Mucosa of stomach (tissue), 1 donor: ENCODE measurements at regions not wholly inside any gene's neighbourhood (a gene's known extent, or its start where the extent isn't known, plus 50 kb on each side); places are given as distances from the start of the nearest gene placed in this dataset.
"Not testable (repeated sequence)": the region's sequence is repeated elsewhere in the genome, so short reads cannot be mapped to it uniquely, and the experiment has no call there.

Experiments used
- H3K27me3 ChIP-seq: one replicate; pipeline ENCODE4 v1.7.0; 2013; ENCODE audit warnings: mild to moderate bottlenecking, low read length; ENCODE audit not compliant: control insufficient read depth, insufficient read depth
- H3K36me3 ChIP-seq: one replicate; pipeline ENCODE4 v1.7.0; 2013; ENCODE audit warnings: low read length; ENCODE audit not compliant: control insufficient read depth, insufficient read depth
- H3K4me1 ChIP-seq: one replicate; pipeline ENCODE4 v1.7.0; 2013; ENCODE audit warnings: mild to moderate bottlenecking, low read length; ENCODE audit not compliant: control insufficient read depth, insufficient read depth
- H3K4me3 ChIP-seq: one replicate; pipeline ENCODE4 v1.7.0; 2013; ENCODE audit warnings: low read length
- H3K9ac ChIP-seq: one replicate; pipeline ENCODE4 v1.7.0; 2013; ENCODE audit warnings: mild to moderate bottlenecking, low read length, moderate library complexity
- H3K9me3 ChIP-seq: one replicate; pipeline ENCODE4 v1.7.0; 2013; ENCODE audit warnings: mild to moderate bottlenecking, low read length, moderate library complexity; ENCODE audit not compliant: control insufficient read depth
- donor health status: Pancreatic carcinoma.

GRCh38 chr3:152204218-152204617 lies 64.5 kb upstream of the MBNL1 start:
- Histone ChIP-seq H3K9ac (no peak overlapping the region), H3K27me3 (no peaks in the 10 kb centered on the region), H3K36me3 (no peaks in the 10 kb centered on the region), H3K4me1 (peaks cover 11% of the 10 kb centered on the region), H3K9me3 (no peaks in the 10 kb centered on the region), H3K4me3 (no peak overlapping the region)

- no peak overlapping the region for H3K4me3 ChIP-seq
- no peak overlapping the region for H3K9ac ChIP-seq
- H3K9me3 ChIP-seq, result no peaks in the 10 kb centered on the region
- no peaks in the 10 kb centered on the region for H3K36me3 ChIP-seq
- peaks cover 11% of the 10 kb centered on the region for H3K4me1 ChIP-seq
- no peaks in the 10 kb centered on the region for H3K27me3 ChIP-seq
Measured at GRCh38 chr3:152205097-152205593, 63.6 kb upstream of the MBNL1 start.

GRCh38 chr3:152206243-152206760 lies 62.4 kb upstream of the MBNL1 start:
- H3K36me3 ChIP-seq, result no peaks in the 10 kb centered on the region
- H3K4me1 ChIP-seq, result no peaks in the 10 kb centered on the region
- H3K9ac ChIP-seq, result no peak overlapping the region
- H3K27me3 ChIP-seq, result no peaks in the 10 kb centered on the region
- no peaks in the 10 kb centered on the region for H3K9me3 ChIP-seq
- no peak overlapping the region for H3K4me3 ChIP-seq

GRCh38 chr3:152208439-152208838 lies 60.3 kb upstream of the MBNL1 start:
- Histone ChIP-seq H3K27me3 (no peaks in the 10 kb centered on the region), H3K36me3 (no peaks in the 10 kb centered on the region), H3K9me3 (no peaks in the 10 kb centered on the region), H3K4me3 (no peak overlapping the region), H3K4me1 (no peaks in the 10 kb centered on the region), H3K9ac (no peak overlapping the region)

- H3K4me3 ChIP-seq, result no peak overlapping the region
- H3K4me1 ChIP-seq, result no peaks in the 10 kb centered on the region
- H3K9ac ChIP-seq, result no peak overlapping the region
- H3K9me3 ChIP-seq, result no peaks in the 10 kb centered on the region
- H3K36me3 ChIP-seq, result no peaks in the 10 kb centered on the region
- H3K27me3 ChIP-seq, result no peaks in the 10 kb centered on the region
Measured at GRCh38 chr3:152209060-152209459, 59.7 kb upstream of the MBNL1 start.

- H3K4me3 ChIP-seq, result no peak overlapping the region
- H3K9ac ChIP-seq, result no peak overlapping the region
- no peaks in the 10 kb centered on the region for H3K4me1 ChIP-seq
- no peaks in the 10 kb centered on the region for H3K27me3 ChIP-seq
- H3K36me3 ChIP-seq, result no peaks in the 10 kb centered on the region
- H3K9me3 ChIP-seq, result no peaks in the 10 kb centered on the region
Measured at GRCh38 chr3:152209776-152210175, 59.0 kb upstream of the MBNL1 start.

- Histone ChIP-seq H3K4me1 (no peaks in the 10 kb centered on the region), H3K27me3 (no peaks in the 10 kb centered on the region), H3K9ac (no peak overlapping the region), H3K4me3 (no peak overlapping the region), H3K36me3 (no peaks in the 10 kb centered on the region), H3K9me3 (no peaks in the 10 kb centered on the region)
Measured at GRCh38 chr3:152210697-152211096, 58.0 kb upstream of the MBNL1 start.

GRCh38 chr3:152211655-152212054 lies 57.1 kb upstream of the MBNL1 start:
- no peaks in the 10 kb centered on the region for H3K9me3 ChIP-seq
- H3K4me1 ChIP-seq, result no peaks in the 10 kb centered on the region
- H3K4me3 ChIP-seq, result no peak overlapping the region

GRCh38 chr3:152213203-152213602 lies 55.5 kb upstream of the MBNL1 start:
- no peaks in the 10 kb centered on the region for H3K36me3 ChIP-seq
- no peaks in the 10 kb centered on the region for H3K4me1 ChIP-seq
- H3K9ac ChIP-seq, result no peak overlapping the region
- H3K27me3 ChIP-seq, result no peaks in the 10 kb centered on the region
- H3K9me3 ChIP-seq, result no peaks in the 10 kb centered on the region
- no peak overlapping the region for H3K4me3 ChIP-seq

More at GRCh38 chr3:152211655-152212054, 57.1 kb upstream of the MBNL1 start:
- no peak overlapping the region for H3K9ac ChIP-seq
- no peaks in the 10 kb centered on the region for H3K36me3 ChIP-seq
- no peaks in the 10 kb centered on the region for H3K27me3 ChIP-seq

GRCh38 chr3:152213938-152214337 lies 54.8 kb upstream of the MBNL1 start:
- Histone ChIP-seq H3K36me3 (no peaks in the 10 kb centered on the region), H3K9me3 (no peaks in the 10 kb centered on the region), H3K9ac (no peak overlapping the region), H3K27me3 (no peaks in the 10 kb centered on the region), H3K4me3 (no peak overlapping the region), H3K4me1 (no peaks in the 10 kb centered on the region)

GRCh38 chr3:152216960-152217865 lies 51.5 kb upstream of the MBNL1 start:
- not testable (repeated sequence) for H3K4me3 ChIP-seq, H3K27me3 ChIP-seq, H3K36me3 ChIP-seq, H3K4me1 ChIP-seq, H3K9ac ChIP-seq, H3K9me3 ChIP-seq

GRCh38 chr3:152218602-152219001 lies 50.1 kb upstream of the MBNL1 start:
- Histone ChIP-seq H3K4me3 (no peak overlapping the region), H3K4me1 (no peaks in the 10 kb centered on the region)

More at GRCh38 chr3:152218602-152219001, 50.1 kb upstream of the MBNL1 start:
- H3K9me3 ChIP-seq, result no peaks in the 10 kb centered on the region
- H3K27me3 ChIP-seq, result no peaks in the 10 kb centered on the region
- H3K36me3 ChIP-seq, result no peaks in the 10 kb centered on the region
- no peak overlapping the region for H3K9ac ChIP-seq
